Spinal cord (tissue), 9 donors: ENCODE measurements at regions not wholly inside any gene's neighbourhood (a gene's known extent, or its start where the extent isn't known, plus 50 kb on each side); places are given as distances from the start of the nearest gene placed in this dataset.

Source experiments
- DNase-seq, 6 donors: peaks; one replicate each; pipeline versions ENCODE4 v3.0.0 to v3.0.0-alpha.2; 2013 to 2015; ENCODE audit warnings: low spot score in 6 of 6, low read depth in 4 of 6
- H3K27ac ChIP-seq: one replicate; pipeline ENCODE4 v1.5.1; 2013; ENCODE audit warnings: low read depth, low read length, control low read depth
- H3K27me3 ChIP-seq: one replicate; pipeline ENCODE4 v1.6.1; 2013; ENCODE audit warnings: low read length; ENCODE audit not compliant: control insufficient read depth, insufficient read depth
- H3K36me3 ChIP-seq: one replicate; pipeline ENCODE4 v1.6.1; 2013; ENCODE audit warnings: low read length; ENCODE audit not compliant: control insufficient read depth, insufficient read depth
- H3K4me1 ChIP-seq: one replicate; pipeline ENCODE4 v1.6.1; 2013; ENCODE audit warnings: low read length; ENCODE audit not compliant: control insufficient read depth, insufficient read depth
- H3K4me3 ChIP-seq: one replicate; pipeline ENCODE4 v1.5.1; 2013; ENCODE audit warnings: low read depth, low read length, control low read depth
- H3K9me3 ChIP-seq: one replicate; pipeline ENCODE4 v1.6.1; 2013; ENCODE audit warnings: low read length; ENCODE audit not compliant: control insufficient read depth, insufficient read depth
- WGBS: methylation state at CpG from one replicate; pipeline ENCODE4 v1.1.5; 2013; ENCODE audit warnings: missing lambda C conversion rate; ENCODE audit not compliant: insufficient coverage; 5-methylcytosine and 5-hydroxymethylcytosine counted together
- donor health status: healthy.

DNA sequence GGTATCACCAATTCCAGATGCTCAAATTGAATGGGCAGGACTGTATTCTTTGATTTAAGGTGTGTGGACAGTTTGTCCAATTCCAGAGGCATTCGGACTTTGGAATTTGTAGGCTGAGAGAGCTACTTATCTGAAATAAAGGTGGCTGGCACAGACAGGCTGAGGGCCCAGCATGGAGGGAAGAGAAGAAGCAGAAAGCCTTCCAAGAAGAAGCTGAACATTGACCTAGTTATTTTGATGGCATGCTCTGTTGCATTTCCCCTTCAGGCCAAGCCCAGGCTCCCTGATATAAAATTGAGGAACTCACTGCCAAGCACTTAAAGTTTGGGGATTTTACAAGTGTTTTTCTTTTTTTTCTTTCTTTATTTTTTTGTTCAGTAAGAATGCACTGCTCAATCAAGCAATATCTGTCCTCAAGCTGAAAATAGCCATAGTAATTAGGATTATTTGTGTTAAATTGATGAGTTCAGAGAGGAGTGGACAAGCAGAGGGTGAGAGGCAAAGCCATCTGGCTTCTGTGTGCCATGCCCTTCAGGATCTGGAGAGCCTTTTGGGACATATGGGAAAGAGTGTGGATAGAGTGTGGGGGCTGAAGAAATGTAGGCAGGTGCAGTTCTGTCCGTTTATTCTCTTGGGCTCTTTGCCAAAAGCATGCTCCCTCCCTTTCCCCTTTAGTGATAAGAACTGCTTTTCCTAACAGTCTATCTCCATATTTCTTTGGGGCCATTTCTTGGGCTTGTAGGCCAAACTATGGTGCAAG lies 148.9 kb downstream of the OXSM start:
- Histone ChIP-seq H3K27me3 (no peaks in the 10 kb centered on the region), H3K27ac (no peak overlapping the region), H3K4me1 (no peaks in the 10 kb centered on the region), H3K9me3 (peaks cover 1% of the 10 kb centered on the region), H3K36me3 (no peaks in the 10 kb centered on the region), H3K4me3 (no peak overlapping the region)
- WGBS, result 100% methylated on average over 1 of the region's 2 CpGs
- DNase-seq, result no peak

DNA sequence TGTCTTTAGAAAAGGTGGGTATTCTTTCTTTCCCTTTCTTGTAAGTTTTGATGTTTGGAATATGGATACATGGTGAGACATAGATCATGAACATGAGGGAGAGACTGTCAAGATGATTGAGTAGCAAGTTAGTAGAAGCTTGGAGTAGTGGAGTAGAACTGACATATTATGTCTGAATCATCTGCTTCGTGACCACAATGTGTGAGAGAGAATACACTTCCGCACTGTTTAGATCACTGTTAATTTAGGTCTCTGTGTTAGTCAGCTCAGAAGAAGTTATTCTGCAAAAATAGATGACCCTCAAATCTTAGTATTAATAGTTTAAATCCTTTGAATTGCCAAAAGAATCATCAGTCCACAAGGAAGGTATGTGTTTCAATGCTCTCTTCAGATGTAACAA lies 151.0 kb downstream of the OXSM start:
- H3K4me3 ChIP-seq, result no peak overlapping the region

DNA sequence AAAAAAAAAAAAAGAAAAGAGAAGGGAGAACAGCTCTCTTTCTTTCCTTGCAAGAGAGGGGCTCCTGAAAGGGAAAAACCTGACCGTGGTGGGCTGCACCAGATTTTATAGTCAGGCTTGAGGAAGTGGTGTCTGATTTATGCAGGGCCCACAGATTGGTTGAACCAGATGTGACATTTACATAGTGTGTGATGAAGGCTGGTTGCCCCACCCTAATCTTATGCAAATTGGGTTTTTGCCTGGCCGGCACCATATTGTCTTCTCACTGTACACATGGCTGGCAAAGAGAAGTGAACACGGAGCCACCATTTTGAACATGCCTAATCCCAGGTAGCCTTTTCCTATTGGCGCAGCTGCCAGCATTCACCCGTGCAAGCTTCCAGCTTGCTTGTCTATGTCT lies 154.4 kb downstream of the OXSM start:
- 94% methylated on average over 2 of the region's 5 CpGs for WGBS
- Histone ChIP-seq H3K27ac (no peak overlapping the region), H3K9me3 (no peaks in the 10 kb centered on the region), H3K27me3 (no peaks in the 10 kb centered on the region), H3K36me3 (no peaks in the 10 kb centered on the region), H3K4me1 (no peaks in the 10 kb centered on the region), H3K4me3 (no peak overlapping the region)
- DNase-seq, result no peak

More for the DNA sequence above, 151.0 kb downstream of the OXSM start:
- H3K4me1 ChIP-seq, result no peaks in the 10 kb centered on the region
- H3K27me3 ChIP-seq, result no peaks in the 10 kb centered on the region
- WGBS, result 100% methylated on average over 1 of the region's 2 CpGs
- no peaks in the 10 kb centered on the region for H3K36me3 ChIP-seq
- no peaks in the 10 kb centered on the region for H3K9me3 ChIP-seq
- no peak overlapping the region for H3K27ac ChIP-seq
- DNase-seq, result no peak

DNA sequence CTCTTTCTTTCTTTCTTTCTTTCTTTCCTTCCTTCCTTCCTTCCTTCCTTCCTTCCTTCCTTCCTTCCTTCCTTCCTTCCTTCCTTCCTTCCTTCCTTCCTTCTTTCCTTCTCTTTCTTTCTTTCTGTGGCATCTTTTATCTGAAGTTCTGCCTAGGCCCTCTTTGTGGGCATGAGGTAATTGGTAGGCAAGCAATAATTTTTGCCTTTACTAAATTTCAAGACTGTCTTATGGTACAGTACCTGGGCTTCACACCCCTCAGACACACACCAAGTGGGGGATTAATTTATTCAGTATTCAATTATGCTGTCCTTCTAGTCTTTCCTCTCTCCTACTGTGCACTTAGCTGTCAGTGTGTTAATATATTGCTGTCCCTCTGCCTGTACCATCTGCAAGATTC lies 155.5 kb downstream of the OXSM start:
- DNase-seq, result no peak
- no peaks in the 10 kb centered on the region for H3K36me3 ChIP-seq
- H3K9me3 ChIP-seq, result no peaks in the 10 kb centered on the region
- H3K27ac ChIP-seq, result no peak overlapping the region
- H3K4me1 ChIP-seq, result no peaks in the 10 kb centered on the region
- no peak overlapping the region for H3K4me3 ChIP-seq
- no peaks in the 10 kb centered on the region for H3K27me3 ChIP-seq

DNA sequence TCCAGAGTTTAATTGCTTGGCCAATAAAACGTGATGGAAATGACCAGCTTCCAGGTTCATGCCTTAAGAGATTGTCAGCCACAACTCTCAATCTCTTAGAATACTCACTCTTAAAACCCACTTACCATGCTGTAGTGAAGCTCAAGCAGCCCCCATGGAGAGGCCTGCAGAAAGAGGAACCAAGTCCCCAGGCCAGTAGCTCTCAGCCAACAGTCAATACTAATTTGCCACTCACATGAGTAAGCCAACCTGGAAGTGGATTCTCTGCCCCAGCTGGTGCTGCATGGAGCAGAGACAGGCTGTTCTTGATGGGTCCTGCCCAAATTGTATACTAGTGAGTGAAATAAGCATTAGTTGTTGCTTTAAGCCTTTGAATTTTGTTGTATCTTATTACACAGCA lies 155.9 kb downstream of the OXSM start:
- Histone ChIP-seq H3K4me3 (no peak overlapping the region), H3K27ac (no peak overlapping the region), H3K9me3 (no peaks in the 10 kb centered on the region), H3K36me3 (no peaks in the 10 kb centered on the region), H3K27me3 (no peaks in the 10 kb centered on the region), H3K4me1 (no peaks in the 10 kb centered on the region)
- no CpG with 5 or more reads among the region's 1 CpG for WGBS
- no peak for DNase-seq

DNA sequence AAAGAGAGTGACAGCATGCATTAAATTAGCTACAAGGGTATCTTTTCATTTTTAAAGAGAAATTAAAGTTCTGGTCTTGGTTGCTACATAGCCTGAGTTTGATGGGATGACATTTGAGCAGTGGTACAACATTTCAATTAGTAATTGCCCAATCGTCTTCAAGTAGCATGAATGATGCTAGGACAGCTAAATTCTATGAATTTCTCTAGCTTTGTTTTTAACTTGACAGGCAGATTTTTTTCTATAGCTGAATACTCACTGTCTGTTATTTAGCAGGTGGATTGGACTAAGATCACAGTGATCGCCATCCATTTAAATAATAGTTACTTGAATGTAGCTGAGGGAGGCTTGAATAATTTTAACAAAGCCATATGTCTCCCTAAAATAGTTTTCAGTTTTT lies 162.2 kb downstream of the OXSM start:
- WGBS, result no CpG with 5 or more reads among the region's 2 CpGs
- DNase-seq, result no peak

DNA sequence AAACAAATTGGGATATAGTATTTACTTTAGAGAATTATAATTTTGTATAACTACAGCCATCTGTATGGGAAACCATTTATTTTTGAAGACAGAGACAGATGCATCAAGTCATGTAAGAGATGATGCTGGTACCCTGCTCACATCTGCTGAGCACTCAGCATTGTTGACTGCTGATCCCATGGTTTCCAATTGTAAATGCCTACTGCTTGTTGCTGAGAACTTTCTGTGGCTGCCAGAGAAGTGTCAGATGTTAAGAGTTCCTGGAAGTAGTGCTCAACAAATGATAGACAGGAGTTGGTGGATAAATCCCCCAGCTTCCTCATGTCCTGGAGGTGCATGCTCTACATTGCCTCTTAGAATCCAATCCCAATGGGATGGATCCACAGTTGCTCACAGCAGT lies 167.1 kb downstream of the OXSM start:
- Histone ChIP-seq H3K36me3 (no peaks in the 10 kb centered on the region), H3K4me1 (no peaks in the 10 kb centered on the region), H3K27ac (no peak overlapping the region), H3K27me3 (no peaks in the 10 kb centered on the region), H3K4me3 (no peak overlapping the region), H3K9me3 (no peaks in the 10 kb centered on the region)
- DNase-seq, result no peak

More for the DNA sequence above, 162.2 kb downstream of the OXSM start:
- Histone ChIP-seq H3K27me3 (no peaks in the 10 kb centered on the region), H3K36me3 (no peaks in the 10 kb centered on the region), H3K4me3 (no peak overlapping the region), H3K27ac (no peak overlapping the region), H3K9me3 (no peaks in the 10 kb centered on the region), H3K4me1 (no peaks in the 10 kb centered on the region)

DNA sequence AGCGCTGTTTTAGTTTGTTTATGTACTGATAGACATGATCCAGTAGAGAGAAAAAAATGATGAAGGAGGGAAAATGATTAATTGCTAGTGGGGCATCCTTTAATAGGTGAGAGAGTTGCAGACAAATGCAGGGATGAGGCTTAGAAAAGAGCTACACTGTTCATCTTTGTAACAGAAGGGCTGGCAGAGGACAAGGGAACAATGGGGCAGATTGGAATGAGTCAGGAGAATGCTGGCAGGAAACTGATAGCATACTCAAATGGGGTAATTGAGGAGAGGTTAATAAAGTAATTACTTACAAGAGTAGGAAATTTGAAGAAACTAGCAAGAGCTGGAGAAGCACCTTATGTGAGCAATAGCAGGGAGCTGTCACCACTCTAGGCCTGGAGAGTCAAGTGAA lies 170.9 kb downstream of the OXSM start:
- Histone ChIP-seq H3K4me1 (no peaks in the 10 kb centered on the region), H3K9me3 (no peaks in the 10 kb centered on the region), H3K4me3 (no peak overlapping the region), H3K27ac (no peak overlapping the region), H3K36me3 (no peaks in the 10 kb centered on the region), H3K27me3 (no peaks in the 10 kb centered on the region)
- no peak for DNase-seq
- WGBS, result 93% methylated on average over 1 of the region's 1 CpG

DNA sequence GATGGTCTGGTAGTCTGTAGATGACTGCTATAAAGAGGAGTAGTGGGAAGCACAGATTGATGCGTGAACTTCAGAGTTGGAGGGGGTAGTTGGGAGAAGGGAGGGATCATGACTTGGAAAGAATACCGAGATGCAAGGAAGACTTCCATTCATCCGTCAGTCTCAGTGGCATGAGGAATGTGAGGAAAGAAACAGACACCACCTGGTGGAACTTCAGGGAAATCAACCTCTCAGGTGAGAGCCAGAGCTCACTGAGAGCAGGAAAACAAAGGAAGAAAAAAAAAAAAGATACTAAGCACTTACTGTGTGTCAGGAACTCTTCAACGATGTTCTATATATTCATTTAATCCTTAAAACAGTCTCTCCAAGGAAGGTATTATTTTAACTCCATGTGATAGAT lies 172.4 kb downstream of the OXSM start:
- Histone ChIP-seq H3K9me3 (no peaks in the 10 kb centered on the region), H3K27ac (no peak overlapping the region), H3K27me3 (no peaks in the 10 kb centered on the region), H3K36me3 (no peaks in the 10 kb centered on the region), H3K4me1 (no peaks in the 10 kb centered on the region), H3K4me3 (no peak overlapping the region)
- 50% methylated on average over 2 of the region's 4 CpGs for WGBS
- DNase-seq, result no peak

DNA sequence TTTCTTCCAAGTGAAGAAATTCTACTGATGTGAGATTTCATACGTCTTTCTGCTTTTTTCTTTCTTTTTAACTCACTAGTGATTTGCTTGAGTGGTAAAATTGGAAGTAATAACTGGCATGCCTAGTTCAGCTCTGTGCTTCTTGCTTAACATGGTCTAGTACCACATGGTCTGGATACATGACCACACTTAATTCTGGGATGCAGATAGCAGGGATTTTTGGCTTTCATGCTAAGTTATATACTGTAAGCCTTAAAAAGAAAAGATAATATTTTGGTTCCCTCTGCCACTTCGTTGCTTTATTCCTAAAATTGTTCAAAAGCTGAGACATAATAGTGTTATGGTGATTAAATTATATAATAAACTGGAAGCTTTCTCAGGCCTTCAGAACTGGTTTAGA lies 174.3 kb downstream of the OXSM start:
- H3K27me3 ChIP-seq, result no peaks in the 10 kb centered on the region
- WGBS, result no CpG with 5 or more reads among the region's 2 CpGs
- DNase-seq, result no peak
- no peaks in the 10 kb centered on the region for H3K36me3 ChIP-seq
- H3K9me3 ChIP-seq, result no peaks in the 10 kb centered on the region
- H3K4me1 ChIP-seq, result no peaks in the 10 kb centered on the region
- no peak overlapping the region for H3K27ac ChIP-seq
- H3K4me3 ChIP-seq, result no peak overlapping the region
